GM18867 (cell line): ENCODE measurements at regions not wholly inside any gene's neighbourhood (a gene's known extent, or its start where the extent isn't known, plus 50 kb on each side); places are given as distances from the start of the nearest gene placed in this dataset.

ENCODE experiments used
- ATAC-seq: cut with Tn5 transposase; IDR thresholded peaks from one replicate; pipeline ENCODE4 v1.9.1; 2021; ENCODE audit warnings: mild to moderate bottlenecking, moderate library complexity; ENCODE audit not compliant: unreplicated experiment

GRCh38 chr9:108217431-108218349 is 638.1 kb downstream of the ACTL7B start:
- ATAC-seq = no peak

DNA sequence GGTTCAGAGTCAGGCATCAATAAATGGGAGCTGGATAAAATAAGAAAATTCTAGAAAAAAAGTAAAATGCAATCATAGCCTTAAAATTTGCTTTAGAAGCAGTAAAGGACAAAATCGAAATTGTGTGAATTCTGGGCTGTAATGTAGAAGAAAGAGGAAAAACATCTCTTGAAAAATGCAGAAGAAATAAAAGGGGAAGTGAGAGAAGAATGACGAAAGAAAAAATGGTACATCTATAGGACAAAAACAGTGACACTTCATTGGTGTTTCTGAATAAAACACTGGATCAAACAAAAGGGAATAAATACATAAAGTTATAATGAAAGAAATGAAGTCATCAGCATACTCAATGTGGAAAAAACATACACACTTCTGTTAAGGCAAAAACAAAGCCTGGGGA is 642.3 kb downstream of the ACTL7B start:
- no peak for ATAC-seq

DNA sequence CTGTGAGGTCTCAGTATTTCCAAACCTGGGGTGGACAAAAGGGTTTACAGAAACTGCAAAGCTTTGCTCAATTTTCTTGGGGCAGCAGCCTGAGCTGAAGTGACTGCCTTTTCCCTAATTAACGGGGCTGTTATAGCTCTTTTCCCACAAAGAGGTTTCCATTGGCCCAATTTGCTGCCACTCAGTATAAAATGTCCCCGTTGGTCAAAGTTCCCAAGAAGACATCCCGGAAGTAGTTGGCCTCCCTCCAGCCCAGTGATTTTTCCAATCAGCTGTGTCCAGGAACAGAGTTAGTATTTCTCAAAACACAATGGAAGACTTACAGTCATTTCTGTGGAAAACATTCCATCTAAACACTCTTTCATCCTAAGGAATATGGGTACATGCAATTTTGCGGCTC is 643.6 kb downstream of the ACTL7B start:
- no peak for ATAC-seq

DNA sequence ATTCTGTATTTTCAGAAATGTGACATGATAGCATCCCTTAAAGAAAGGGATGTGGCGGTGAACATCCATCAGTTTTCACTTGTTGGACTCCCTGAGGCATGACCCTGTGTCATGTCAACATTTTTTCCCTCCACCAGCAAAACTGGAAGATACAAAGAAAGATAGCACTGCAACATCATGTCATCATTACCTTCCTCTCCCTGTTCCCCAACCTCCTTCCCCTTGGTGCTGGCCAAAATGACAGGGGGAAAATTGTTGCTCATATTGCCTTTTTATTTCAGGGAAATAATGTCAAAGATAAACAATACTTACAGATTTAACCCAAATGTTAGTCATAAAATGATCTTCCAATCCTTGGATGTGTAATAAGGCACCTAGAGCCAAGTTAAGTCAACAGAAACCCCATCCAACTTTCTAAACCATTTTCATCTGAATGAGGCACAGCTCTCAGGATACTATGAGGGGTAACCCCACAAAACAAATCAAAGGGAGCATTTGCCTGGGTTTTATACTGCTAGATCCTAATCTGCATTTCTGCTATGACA is 644.3 kb downstream of the ACTL7B start:
- ATAC-seq = no peak

DNA sequence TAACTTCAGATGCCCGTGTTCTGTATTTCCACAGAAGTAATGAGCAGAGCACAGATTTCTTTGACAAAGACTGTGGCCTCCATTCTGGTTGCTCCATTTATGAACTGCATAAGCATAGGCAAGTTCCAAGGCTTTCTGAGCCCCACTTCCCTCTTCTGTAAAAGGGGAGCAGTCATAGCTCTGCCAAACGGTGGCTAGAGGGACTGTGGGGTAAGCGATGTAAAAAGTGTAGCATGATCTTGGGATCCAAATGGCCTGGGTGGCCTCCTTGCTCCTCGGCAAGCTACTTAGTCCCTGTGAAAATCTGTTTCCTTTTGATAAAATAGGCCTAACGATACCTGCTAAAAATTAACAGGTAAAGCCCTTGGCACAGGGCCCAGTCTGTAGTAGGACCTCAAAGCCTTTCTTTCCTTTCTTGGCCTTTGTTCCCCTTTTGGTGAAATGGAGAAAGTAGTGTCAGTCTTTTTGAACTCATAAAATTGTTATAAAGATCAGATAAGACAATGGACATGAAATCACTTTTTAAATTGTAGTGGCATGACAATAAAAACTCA is 646.6 kb downstream of the ACTL7B start:
- ATAC-seq = no peak

DNA sequence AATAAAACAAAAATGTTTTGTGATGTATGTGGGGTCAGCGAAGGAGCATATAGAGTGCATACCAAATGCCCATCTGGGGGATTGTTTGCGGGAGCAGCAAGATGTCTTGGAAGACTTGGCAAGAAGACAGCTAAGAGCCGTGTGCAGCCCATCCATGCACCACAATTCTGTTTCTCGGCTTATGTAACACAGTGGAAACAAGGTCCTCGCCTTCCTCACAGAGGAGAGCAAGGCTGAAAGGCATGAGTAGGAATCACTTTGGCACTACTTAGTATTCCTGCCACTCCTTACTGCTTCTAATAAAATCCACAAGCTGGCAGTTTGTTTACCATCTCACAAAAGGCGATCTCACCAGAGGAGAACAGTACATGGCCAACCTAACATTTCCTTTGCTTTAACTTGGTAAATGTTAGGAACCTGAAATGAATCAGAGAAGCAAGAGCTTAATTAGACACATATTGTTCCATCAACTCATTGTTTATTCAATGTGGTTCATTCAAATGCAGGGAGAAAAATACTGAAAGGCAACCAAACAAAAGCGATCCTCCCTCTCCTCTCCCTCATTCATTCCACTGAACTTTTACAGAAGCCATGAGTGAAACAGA is 648.1 kb downstream of the ACTL7B start:
- no peak for ATAC-seq

DNA sequence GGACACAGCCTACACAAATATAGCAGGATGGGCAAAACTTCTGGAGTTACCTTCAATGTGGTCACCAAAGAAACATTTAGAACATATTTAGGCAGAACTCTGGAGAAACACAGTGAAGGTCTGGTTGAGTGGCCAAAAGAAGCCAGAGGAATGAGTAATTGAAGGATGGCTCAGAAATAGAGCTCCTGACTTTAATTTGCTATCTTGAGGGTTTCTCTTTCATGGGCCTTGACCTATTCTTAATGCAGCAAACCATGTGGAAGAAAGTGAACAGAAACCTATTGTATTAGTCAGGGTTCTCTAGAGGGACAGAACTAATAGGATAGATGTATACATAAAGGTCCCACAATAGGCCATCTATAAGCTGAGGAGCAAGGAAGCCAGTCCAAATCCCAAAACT is 650.5 kb downstream of the ACTL7B start:
- no peak for ATAC-seq

DNA sequence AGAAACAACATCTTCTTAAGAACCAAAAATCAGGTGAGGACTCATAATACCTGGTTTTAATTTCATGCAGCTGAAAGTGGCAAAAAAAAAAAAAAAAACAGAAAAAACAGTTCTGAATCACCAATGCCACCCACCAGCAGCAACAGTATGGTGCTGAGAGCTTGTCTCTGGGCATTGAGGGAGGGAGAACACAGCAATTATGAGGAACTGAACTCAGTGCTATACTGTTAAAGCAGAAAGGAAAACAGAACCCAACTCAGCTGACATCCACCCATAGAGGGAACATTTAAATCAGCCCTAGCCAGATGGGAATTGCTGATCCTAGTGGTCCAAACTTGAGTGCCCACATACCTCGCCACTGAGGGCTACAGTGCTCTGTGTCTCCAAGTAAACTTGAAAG is 657.9 kb downstream of the ACTL7B start:
- no peak for ATAC-seq

- ATAC-seq = no peak
Observed at GRCh38 chr9:108197008-108197365, 658.8 kb downstream of the ACTL7B start.

DNA sequence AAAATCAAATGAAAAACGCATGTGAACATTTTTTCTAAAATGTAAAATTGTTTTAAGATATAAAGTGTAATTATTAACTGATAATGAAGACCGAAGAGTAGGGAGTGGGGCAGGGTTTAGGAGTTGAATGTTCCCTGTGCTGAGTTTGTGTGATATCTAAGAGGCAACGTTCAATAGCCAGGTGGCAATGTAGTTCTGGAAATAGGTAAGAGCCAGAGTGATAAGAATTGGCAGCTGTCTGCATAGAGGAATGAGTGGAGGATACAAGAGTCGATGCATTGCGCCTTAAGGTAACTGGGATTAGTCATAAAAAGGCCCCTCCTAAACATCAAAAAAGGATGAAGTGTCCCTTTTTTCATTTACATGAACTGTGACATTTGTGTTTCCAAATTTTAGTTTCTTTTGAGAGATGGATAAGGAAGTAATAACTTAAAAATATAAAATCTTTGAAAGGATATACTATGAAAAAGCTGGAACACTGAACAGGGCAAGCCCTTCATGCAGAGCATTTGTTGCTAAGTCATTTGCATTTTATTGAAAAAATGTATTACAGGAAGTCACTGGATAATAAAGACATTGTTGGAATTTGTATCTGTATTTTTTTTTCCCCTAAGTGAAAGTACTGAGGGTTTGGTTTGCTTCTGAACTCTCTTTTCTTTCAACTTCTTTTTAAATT is 659.3 kb downstream of the ACTL7B start:
- no peak for ATAC-seq

DNA sequence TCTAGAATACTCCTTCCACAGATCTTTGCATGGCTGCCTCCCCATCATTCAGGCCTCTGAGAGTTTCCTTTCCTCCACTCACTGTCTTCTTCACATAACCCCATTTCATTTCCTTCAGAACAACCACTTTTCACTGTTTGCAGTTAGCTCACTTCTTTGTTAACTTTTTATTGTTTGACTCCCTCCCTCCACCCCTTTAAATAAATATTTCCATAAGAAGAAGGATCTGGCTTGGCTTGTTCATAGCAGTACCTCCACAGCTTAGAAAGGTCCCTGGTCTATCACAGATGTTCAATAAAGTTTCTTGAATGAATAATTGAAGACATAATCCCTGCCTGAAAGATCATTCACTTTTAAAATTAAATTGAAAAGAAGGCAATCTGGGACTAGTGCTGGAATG is 661.6 kb downstream of the ACTL7B start:
- ATAC-seq = no peak

DNA sequence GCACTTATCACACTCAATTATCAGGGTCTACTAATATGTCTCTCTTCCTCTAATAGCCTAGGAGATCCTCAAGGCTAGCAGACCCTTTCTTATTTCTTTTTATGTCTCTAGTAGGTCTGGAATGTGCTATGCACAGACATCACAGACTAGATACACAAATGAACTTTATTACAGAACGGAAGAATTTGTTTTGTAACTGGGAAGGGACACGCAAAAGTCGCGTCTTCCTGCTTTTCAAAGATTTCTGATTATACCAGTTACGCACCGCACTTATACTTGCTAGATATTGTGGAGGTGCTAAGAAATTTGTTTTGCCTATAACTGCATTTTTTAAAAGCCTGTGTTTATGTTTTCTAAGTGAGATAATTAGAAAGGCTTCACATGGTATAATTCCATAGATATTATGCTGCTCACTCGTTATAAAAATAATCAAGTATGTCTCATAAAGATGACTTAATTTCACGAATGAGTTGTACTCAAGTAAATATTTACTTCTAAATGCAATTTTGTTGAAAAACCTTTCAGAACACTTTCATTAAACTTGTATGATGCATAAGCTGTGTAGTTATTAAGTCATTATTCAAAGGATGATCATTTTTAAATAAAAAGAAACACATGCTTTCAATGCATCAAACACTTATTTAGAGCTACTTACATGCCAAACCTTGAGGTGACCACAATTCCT is 662.6 kb downstream of the ACTL7B start:
- no peak for ATAC-seq

GRCh38 chr9:108191065-108191464 is 664.7 kb downstream of the ACTL7B start:
- ATAC-seq = no peak

DNA sequence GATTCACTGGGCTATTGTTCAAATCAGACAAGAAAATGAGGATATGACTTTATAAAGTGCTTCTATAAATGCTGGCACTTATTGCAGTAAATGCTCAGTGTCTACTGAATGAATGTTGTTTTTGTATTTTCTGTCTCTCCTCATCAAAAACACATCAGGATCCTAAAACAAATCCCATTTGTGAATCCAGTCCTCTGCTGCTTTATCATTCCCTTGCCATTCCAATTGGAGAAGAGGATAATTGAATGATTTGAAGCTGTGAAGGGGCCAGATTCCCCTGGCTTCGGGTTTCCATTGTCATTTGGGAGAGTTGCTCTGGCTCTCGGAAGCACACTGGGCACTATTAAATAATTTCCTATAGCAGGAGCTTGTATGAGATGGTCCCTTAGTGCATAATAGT is 666.8 kb downstream of the ACTL7B start:
- ATAC-seq = no peak

GRCh38 chr9:108188482-108188881 is 667.3 kb downstream of the ACTL7B start:
- no peak for ATAC-seq

GRCh38 chr9:108186642-108187395 is 669.0 kb downstream of the ACTL7B start:
- ATAC-seq = no peak

- ATAC-seq = no peak
Observed at GRCh38 chr9:108185613-108186012, 670.2 kb downstream of the ACTL7B start.

DNA sequence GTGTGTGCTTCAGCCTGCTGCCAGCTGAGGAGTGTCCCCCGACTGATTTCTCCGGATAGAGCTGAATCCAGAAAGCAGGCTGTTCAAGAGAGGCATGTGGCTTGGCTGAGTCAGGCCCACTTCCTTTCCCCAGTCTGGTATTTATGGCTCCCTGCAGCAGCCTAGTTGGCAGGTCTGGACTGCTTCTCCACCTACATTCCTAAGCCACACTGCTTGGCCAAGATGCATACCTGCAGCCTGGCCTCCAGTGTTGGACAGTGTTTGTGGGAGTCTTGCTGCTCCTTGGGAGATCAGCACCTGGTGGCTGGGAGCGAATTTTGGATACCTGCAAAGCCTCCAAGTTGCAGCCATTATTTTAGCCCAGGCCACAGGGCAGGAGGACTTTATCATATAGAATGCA is 670.8 kb downstream of the ACTL7B start:
- no peak for ATAC-seq

- no peak for ATAC-seq
Observed at GRCh38 chr9:108184009-108184408, 671.8 kb downstream of the ACTL7B start.

- peak; percentile 85 for ATAC-seq
Observed at GRCh38 chr9:108182950-108183381, 672.8 kb downstream of the ACTL7B start.
